Ramos (cell line): ENCODE measurements at regions not wholly inside any gene's neighbourhood (a gene's known extent, or its start where the extent isn't known, plus 50 kb on each side); places are given as distances from the start of the nearest gene placed in this dataset.
"Not testable (repeated sequence)": the region's sequence is repeated elsewhere in the genome, so short reads cannot be mapped to it uniquely, and the experiment has no call there.

Experiments
- in situ Hi-C: fragments of 300-500 bp; cut with MboI; formaldehyde crosslinking; loops from one replicate; pipeline ENCODE4 v1.14.3; 2022; ENCODE audit warnings: low sequenced_read_pairs; ENCODE audit not compliant: unreplicated experiment

DNA sequence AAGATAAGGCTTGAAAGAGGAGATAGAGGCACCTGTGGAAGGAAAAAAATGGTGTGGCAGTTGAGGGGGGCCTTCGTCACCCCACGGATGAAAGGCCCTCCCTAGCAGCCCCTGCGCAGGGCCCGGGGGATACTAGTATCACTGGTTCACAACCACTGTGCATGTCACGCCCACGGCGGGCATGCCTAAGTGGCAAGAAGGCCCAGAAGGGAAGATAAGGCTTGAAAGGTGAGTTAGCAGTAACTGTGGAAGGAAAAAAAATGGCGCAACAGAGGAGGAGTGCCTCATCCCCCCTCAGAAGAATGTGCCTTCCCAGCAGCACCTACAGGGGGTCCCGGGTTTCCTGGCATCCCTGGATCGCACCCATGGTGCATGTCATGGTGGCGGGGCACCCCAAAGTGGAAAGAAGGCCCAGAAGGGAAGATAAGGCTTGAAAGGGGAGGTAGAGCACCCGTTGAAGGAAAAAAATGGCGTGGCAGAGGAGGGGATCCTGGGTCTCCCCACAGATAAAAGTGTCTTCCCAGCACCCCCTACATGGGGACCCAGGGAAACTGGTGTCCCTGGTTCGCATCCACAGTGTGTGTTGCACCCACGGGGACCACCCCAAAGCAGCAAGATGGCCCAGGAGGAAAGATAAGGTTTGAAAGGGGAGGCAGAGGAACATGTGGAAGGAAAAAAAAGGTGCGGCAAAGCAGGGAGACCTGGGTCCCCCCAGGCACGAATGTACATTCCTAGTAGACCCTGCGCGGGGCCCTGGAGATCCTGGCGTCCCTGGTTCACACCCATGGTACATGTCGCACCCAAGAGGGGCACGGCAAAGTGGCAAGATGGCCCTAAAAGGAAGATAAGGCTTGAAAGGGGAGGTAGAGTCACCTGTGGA, 279.2 kb downstream of the ALG10 start:
- in situ Hi-C loops, result no loop called here

DNA sequence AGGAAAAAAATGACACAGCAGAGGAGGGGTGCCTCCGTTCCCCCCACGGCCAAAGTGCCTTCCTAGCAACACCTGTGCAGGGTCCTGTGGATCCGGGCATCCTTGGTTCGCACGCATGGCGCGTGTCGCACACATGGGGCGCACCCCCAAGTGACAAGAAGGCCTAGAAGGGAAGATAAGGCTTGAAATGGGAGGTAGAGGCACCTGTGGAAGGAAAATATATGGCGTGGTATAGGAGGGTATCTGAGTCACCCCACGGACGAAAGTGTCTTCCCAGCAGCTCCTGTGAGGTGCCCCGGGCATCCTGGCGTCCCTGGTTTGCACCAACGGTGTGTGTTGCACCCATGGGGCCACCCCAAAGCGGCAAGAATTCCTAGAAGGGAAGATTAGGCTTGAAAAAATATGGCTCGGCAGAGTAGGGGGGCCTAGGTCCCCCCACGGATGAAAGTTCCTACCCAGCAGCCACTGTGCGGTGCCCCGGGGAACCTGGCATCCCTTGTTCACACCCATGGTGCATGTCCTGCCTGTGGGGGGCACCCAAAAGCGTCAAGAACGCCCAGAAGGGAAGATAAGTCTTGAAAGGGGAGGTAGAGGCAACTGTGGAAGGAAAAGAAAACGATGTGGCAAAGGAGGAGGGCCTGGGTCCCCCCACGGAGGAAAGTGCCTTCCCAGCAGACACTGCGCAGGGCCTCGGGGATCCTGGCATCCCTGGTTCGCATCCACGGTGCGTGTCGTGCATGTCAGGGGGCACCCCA, 280.0 kb downstream of the ALG10 start:
- in situ Hi-C loops, result no loop called here

DNA sequence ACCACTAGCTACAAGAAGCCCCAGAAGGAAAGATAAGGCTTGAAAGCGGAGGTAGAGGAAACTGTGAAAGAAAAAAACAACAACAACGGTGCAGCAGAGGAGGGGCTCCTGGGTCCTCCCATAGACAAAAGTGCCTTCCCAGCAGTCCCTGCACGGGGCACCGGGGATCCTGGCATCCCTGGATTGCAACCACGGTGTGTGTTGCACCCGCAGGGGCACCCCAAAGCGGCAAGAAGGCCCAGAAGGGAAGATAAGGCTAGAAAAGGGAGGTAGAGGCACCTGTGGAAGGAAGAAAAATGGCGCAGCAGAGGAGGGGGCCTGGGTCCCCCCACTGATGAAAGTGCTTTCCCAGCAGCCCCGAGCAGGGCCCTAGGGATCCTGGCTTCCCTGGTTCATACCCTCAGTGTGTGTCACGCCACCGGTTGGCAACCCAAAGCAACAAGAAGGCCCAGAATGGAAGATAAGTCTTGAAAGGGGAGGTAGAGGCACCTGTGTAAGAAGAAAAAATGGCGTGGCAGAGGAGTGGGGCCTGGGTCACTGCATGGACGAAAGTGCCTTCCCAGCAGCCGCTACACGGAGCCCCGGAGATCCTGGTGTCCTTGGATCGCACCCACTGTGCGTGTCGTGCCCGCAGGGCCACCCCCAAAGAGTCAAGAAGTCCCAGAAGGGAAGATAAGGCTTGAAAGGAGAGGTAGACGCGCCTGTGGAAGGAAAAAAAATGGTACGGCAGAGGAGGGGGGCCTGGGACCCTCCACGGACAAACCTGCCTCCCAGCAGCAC, 281.0 kb downstream of the ALG10 start:
- in situ Hi-C loops, result no loop called here

DNA sequence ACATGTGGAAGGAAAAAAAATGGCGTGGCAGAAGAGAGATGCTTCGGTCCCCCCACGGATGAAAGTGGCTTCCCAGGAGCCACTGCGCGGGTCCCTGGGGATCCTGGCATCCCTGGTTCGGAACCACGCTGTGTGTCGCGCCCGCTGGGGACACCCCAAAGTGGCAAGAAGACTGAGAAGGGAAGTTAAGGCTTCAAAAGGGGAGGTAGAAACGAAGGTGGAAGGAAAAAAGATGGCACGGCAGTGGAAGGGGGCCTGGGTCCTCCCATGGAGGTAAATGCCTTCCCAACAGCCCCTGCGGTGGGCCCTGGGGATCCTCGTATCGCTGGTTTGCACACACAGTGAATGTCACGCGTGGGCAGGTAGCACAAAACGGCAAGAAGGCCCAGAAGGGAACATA, 281.7 kb downstream of the ALG10 start:
- in situ Hi-C loops, result no loop called here

DNA sequence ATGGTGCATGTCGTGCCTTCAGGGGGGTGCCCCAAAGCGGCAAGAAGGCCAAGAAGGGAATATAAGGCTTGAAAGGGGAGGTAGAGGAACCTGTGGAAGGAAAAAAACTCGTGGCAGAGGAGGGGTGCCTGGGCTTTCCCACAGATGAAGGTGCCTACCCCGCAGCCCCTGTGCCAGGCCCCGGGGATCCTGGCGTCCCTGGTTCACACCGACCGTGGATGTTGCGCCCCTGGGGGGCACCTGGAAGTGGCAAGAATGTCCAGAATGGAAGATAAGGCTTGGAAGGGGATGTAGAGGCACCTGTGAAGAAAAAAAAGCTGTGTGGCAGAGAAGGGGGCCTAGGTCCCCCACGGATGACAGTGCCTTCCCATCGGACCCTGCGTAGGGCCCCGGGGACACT, 282.2 kb downstream of the ALG10 start:
- in situ Hi-C loops, result no loop called here

DNA sequence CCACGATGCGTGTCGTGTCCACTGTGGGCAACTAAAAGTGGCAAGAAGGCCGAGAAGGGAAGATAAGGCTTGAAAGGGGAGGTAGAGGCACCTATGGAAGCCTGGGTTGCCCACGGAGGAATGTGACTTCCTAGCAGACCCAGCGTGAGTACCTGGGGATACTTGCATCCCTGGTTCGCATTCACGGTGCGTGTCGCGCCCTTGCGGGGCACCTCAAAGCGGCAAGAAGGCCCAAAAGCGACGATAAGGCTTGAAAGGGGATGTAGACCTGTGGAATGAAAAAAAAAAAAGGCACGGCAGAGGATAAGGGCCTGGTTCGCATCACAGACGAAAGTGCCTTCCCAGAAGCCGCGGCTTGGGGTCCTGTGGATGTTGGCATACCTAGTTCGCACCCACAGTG, 282.9 kb downstream of the ALG10 start:
- in situ Hi-C loops, result no loop called here

DNA sequence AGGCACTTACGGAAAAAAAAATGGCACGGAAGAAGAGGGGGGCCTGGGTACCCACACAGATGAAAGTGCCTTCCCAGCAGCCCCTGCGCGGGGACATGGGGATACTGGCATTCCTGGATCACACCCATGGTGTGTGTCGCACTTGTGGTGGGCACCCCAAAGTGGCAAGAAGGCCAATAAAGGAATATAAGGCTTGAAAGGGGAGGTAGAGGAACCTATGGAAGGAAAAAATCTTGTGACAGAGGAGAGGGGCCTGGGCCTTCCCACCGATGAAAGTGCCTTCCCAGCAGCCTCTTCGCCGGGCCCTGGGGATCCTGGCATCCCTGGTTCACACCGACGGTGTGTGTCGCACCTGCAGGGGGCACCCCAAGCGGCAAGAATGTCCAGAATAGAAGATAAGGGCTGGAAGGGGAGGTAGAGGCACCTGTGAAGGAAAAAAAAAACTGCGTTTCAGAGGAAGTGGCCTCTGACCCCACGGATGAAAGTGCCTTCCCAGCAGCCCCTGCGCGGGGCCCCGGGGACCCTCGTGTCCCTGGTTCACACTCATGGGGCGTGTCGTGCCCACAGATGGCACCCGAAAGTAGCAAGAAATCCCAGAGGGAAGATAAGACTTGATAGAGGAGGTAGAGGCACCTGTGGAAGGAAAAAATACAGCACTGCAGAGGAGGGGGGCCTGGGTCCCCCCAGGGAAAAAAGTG, 284.0 kb downstream of the ALG10 start:
- in situ Hi-C loops, result no loop called here

DNA sequence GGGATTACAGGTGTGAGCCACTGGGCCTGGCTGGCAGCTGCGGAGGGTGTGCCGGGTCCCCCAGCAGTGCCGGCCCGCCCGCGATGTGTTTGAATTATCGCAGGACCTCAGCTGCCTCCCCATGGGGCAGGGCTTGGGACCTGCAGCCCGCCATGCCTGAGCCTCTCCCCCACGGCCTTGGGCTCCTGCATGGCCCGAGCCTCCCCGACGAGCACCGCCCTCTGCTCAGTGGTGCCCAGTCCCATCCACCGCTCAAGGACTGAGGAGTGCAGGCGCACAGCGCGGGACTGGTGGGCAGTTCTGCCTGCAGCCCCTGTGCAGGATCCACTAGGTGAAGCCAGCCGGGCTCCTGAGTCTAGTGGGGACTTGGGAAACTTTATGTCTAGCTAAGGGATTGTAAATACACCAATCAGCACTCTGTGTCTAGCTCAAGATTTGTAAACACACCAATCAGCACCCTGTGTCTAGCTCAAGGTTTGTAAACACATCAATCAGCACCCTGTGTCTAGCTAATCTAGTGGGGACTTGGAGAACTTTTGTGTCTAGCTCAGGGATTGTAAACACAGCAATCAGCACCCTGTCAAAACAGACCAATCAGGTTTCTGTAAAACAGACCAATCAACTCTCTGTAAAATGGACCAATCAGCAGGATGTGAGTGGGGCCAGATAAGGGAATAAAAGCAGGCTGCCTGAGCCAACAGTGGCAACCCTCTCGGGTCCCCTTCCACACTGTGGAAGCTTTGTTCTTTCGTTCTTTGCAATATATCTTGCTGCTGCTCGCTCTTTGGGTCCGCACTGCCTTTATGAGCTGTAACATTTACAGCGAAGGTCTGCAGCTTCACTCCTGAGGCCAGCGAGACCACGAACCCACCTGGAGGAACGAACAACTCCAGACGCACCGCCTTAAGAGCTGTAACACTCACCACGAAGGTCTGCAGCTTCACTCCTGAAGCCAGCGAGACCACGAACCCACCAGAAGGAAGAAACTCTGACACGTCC, 287.8 kb downstream of the ALG10 start:
- in situ Hi-C loops, result not testable (repeated sequence)

DNA sequence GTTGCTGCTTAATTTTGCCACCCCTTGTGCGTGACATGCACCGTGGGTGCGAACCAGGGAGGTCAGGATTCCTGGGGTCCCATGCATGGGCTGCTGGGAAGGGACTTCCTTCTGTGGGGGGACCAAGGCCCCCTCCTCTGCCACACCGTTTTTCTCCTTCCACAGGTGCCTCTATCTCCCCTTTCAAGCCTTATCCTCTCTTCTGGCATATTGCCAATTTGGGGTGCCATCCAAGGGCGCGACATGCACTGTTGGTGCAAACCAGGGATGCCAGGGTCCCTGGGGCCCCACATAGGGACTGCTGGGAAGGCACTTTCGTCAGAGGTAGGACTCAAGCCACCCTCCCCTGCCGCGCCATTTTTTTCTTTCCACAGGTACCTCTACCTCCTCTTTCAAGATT, 289.0 kb downstream of the ALG10 start:
- in situ Hi-C loops, result no loop called here

DNA sequence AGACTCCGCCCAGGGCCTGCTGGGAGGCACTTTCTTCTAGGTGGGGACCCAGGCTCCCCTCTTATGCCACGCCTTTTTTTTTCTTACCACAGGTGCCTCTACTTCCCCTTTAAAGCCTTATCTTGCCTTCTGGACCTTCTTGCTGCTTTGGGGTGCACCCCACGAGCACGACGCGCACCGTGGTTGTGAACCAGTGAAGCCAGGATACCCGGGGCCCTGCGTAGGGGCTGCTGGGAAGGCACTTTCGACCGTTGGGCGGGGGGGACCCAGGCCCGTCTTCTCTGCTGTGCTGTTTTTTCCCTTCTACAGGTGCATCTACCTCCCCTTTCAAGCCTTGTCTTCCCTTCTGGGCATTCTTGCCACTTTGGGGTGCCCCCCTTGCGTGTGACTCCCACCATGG, 305.4 kb downstream of the ALG10 start:
- in situ Hi-C loops, result no loop called here

DNA sequence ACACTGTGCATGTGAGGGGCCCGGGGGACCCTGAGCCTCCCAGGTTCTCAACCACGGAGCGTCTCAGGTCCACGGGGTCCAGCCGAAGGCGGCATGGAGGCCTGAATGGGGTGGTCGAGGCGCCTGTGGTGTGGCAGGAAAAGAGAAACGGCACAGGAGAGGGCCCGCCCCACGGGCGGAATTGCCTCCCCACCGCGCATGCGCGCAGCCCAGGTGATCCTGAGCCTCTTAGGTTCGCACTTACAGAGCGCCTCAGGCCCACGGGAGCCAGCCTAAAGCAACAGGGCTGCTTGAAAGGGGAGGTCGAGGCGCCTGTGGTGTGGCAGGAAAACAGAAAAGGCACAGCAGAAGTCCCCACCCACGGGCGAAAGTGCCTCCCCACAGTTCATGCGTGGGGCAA, 311.0 kb downstream of the ALG10 start:
- in situ Hi-C loops, result no loop called here

DNA sequence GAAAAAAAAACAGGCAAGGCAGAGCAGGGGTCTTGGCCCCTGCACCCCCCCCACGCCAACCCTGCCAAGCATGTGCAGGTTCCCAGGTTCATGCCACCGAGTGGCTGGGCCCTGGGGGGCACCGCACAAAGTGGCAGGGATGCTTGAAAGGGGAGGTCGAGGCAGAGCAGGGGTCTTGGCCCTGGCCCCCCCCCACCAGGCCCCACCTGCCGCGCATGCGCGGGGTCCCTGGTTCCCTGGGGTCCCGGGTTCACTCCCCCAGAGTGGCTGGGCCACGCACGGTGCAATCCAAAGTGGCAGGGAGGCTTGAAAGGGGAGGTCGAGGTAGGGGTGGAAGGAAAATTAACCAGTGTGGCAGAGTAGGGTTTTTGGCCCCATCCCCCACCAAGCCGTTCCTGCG, 312.2 kb downstream of the ALG10 start:
- in situ Hi-C loops, result no loop called here

DNA sequence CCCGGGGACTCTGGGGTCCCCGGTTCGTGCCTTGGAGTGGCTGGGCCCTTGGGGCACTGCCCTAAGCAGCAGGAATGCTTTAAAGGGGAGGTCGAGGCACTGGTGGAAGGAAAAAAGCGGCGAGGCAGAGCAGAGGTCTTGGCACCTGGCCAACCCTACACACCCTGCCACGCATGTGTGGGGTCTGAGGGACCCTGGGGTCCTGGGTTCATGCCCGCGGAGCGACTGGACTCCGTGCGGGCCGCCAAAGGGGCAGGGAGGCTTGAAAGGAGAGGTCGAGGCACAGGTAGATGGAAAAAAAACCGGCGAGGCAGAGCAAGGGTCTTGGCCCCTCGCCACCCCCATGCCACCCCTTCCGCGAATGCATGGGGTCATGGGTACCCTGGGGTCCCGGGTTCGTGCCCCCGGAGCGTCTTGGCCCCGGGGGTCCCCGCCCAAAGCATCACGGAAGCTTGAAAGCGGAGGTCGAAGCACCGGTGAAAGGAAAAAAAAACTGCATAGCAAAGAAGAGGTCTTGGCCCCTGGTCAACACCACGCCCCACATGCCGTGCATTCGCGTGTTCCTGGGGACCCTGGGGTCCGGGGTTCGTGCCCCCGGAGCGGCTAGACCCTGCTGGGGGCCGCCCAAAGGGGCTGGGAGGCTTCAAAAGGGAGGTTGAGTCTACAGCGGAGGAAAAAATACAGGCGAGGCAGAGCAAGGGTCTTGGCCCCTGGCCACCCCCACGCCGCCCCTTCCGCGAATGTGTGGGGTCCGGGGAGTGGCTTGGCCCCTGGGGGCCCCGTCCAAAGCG, 312.9 kb downstream of the ALG10 start:
- in situ Hi-C loops, result no loop called here

DNA sequence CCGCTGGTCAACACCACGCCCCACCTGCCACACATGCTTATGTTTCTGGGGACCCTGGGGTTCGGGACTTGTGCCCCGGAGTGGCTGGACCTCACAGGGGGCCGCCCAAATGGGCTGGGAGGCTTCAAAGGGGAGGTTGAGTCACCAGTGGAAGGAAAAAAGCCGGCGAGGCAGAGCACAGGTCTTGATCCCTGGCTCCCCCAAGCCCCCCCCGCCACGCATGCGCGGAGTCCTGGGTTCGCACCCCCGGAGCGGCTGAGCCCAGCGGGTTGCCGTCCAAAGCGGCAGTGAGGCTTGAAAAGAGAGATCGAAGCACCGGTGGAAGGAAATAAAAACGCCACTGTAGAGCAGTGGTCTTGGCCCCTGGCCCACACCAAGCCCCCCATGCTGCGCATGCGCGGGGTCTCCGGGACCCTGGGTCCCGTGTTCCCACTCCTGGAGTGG, 313.5 kb downstream of the ALG10 start:
- in situ Hi-C loops, result no loop called here

DNA sequence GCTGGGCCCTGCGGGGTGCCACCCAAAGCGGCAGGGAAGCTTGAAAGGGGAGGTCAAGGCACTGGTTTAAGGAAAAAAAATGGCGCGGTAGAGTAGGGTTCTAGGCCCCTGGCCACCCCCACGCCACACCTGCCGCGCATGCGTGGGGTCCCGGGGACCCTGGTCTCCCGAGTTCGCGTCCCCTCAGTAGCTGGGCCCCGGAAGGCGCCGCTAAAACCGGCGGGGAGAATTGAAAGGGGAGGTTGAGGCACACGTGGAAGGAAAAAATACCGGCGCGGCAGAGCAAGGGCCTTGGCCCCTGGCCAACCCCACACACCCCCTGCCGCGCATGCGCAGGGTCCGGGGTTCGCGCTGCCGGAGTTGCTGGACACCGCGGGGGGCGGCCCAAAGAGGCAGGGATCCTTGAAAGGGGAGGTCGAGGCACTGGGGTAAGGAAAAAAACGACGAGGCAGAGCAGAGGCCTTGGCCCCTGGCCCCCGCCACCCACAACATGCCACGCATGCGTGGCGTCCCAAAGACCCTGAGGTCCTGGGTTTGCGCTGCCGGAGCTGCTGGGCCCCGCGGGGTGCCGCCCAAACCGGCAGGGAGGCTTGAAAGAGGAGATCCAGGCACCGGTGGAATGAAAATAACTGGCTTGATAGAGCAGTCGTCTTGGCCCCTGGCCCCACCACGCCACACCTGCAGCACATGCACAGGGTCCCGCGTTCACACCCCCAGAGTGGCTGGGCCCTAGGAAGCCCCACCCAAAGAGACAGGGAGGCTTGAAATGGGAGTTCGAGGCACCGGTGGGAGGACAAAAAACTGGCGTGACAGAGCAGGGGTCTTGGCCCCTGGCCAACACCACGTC, 314.5 kb downstream of the ALG10 start:
- in situ Hi-C loops, result no loop called here

DNA sequence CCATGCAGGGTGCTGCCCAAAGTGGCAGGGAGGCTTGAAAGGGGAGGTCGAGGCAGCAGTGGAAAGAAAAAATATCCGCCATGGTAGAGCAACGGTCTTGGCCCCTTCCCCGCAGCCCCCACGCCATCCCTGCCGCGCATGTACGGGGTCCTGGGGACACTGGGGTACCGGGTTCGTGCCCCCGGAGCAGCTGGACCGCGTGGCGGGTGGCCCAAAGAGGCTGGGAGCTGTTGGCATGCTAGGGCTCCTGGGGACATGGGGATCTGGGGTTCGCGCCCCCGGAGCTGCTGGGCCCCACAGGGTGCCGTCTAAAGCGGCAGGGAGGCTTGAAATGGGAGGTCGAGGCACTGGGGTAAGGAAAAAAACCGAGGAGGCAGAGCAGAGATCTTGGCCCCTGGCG, 316.5 kb downstream of the ALG10 start:
- in situ Hi-C loops, result no loop called here

DNA sequence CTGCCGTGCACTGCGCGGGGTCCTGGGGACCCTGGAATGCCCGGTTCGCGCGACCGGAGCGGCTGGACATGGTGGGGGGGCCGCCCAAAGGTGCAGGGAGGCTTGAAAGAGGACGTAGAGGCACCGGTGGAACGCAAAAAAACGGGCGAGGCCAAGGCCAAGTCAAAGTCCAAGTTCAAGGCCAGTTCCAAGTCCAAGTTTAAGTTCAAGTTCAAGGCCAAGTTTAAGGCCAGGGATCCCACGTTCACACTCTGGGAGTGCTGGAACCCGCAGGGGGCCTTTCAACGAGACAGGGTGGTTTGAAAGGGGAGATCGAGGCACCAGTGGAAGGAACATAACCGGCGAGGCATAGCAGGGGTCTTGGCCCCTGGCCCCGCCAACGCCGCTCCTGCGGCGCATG, 317.6 kb downstream of the ALG10 start:
- in situ Hi-C loops, result no loop called here
